Bronchial epithelial cell (primary cell): ENCODE measurements at regions not wholly inside any gene's neighbourhood (a gene's known extent, or its start where the extent isn't known, plus 50 kb on each side); places are given as distances from the start of the nearest gene placed in this dataset.
A peak's percentile ranks its signal among the peaks of the same experiment; 100 is the strongest.

Experiments used
- DNase-seq: peaks from one replicate; pipeline ENCODE4 v3.0.0-alpha.2; 2010; ENCODE audit warnings: low read depth
- FAIRE-seq: peaks from 2 replicates; lab custom pipeline; 2011; peaks lifted over from hg19 to GRCh38; lab: Jason Lieb, UNC
- H3K27me3 ChIP-seq: 2 replicates; pipeline ENCODE4 v1.5.1; 2011; ENCODE audit warnings: low read length; ENCODE audit not compliant: control insufficient read depth, insufficient read depth
- H3K36me3 ChIP-seq: 2 replicates; pipeline ENCODE4 v1.5.1; 2011; ENCODE audit warnings: low read length; ENCODE audit not compliant: control insufficient read depth, insufficient read depth
- H3K4me3 ChIP-seq: 2 replicates; pipeline ENCODE4 v1.5.1; 2011; ENCODE audit warnings: mild to moderate bottlenecking, low read depth, low read length, control low read depth
- TF ChIP-seq, protein P1 (sequence below): IDR thresholded peaks from 2 replicates; pipeline ENCODE4 v1.5.1; 2011; ENCODE audit warnings: mild to moderate bottlenecking, moderate library complexity, low read length, control low read depth, inconsistent platforms; ENCODE audit not compliant: insufficient read depth, severe bottlenecking

DNA sequence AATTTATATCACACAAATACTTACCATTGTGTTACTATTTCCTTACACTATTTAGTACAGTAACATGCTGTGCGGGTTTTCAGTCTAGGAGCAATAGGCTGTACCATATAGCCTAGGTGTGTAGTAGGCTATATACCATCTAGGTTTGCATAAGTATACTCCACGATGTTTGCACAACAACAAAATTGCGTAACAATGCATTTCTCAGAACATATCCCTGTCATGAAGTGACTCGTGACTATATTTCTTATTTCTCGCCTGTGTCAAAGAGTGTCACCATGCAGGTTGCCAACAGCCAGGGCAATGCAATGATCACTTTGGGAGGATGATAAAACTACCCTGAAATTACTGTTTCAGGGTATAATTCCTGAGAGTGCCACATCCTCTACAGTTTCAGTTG, 65.6 kb upstream of the CD180 start:
- DNase-seq, result peak; percentile 54
- FAIRE-seq, result no peak
- Histone ChIP-seq H3K36me3 (no peaks in the 10 kb centered on the region), H3K27me3 (no peaks in the 10 kb centered on the region), H3K4me3 (no peak overlapping the region)
- TF ChIP-seq, protein P1, sequence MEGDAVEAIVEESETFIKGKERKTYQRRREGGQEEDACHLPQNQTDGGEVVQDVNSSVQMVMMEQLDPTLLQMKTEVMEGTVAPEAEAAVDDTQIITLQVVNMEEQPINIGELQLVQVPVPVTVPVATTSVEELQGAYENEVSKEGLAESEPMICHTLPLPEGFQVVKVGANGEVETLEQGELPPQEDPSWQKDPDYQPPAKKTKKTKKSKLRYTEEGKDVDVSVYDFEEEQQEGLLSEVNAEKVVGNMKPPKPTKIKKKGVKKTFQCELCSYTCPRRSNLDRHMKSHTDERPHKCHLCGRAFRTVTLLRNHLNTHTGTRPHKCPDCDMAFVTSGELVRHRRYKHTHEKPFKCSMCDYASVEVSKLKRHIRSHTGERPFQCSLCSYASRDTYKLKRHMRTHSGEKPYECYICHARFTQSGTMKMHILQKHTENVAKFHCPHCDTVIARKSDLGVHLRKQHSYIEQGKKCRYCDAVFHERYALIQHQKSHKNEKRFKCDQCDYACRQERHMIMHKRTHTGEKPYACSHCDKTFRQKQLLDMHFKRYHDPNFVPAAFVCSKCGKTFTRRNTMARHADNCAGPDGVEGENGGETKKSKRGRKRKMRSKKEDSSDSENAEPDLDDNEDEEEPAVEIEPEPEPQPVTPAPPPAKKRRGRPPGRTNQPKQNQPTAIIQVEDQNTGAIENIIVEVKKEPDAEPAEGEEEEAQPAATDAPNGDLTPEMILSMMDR, result no peak

DNA sequence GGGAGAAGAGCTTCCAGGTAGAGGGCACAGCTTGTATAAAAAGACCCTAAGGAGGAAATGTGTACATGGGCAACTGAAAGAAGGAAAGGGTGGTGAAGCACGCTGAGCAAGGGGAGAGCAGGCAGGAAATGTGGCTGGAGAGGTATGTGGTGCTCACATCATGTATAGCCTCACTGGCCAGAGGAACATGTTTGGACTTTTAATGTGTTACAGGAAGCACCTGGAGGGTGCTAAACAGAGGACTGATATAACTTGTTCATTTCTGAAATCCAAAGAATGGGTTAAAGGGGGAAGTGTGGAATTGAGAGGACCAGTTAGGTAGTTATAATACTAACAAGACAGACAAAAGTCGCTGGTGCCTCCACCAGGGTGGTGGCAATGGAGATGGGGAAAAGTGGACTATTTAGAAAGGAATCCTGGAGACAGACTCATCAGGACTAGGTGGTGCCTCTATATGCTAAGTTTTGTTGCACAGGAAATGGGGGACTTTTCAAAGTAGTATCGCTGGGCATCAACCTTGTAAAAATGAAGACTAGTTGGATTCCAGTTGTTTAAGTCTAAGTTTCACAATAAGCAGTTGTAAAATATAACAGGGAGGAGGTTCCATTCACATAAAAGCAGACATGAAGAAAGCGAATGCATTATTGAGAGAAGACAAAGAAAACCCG, 63.1 kb upstream of the CD180 start:
- H3K36me3 ChIP-seq, result no peaks in the 10 kb centered on the region
- TF ChIP-seq, protein P1, result no peak
- no peaks in the 10 kb centered on the region for H3K27me3 ChIP-seq
- FAIRE-seq (no peak), DNase-seq (peak; percentile 53)
- no peak overlapping the region for H3K4me3 ChIP-seq

DNA sequence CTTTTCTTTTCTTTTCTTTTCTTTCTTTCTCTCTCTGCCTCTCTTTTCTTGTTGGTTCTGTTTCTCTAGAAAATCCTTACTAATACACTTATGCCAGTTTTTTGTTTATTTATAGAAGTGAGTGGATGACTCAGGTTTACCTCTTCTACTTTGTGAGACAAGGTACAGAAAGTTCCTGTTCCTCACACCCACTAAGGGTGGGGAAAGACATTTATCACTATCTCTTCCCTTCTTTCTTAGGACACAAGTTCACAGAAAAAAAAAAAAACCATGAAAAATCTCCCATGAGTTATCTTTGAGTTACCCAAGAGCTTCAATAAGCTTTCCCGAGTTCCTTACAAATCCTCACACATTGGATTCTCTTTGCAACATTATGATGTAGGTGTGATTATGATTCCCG, 60.9 kb upstream of the CD180 start:
- TF ChIP-seq, protein P1, result no peak
- no peaks in the 10 kb centered on the region for H3K27me3 ChIP-seq
- no peaks in the 10 kb centered on the region for H3K36me3 ChIP-seq
- DNase-seq (peak; percentile 90), FAIRE-seq (no peak)
- no peak overlapping the region for H3K4me3 ChIP-seq

DNA sequence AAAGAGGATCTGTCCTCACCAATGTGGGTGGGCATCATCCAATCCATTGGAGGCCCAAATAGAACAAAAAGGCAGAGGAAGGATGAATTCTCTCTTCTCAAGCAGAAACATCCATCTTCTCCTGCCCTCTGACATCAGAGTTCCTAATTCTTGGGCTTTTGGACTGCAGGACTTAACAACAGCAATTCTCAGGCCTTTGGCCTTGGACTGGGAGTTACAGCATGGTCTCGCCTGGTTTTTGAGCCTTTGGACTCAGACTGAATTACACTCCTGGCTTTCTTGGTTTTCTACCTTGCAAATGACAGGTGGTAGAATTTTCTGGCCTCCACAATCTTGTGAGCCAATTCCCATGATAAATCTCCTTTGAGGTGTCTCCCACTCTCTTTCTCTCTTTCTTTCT, 60.5 kb upstream of the CD180 start:
- FAIRE-seq, result no peak
- H3K36me3 ChIP-seq, result no peaks in the 10 kb centered on the region
- no peak overlapping the region for H3K4me3 ChIP-seq
- no peaks in the 10 kb centered on the region for H3K27me3 ChIP-seq
- DNase-seq, result no peak
- TF ChIP-seq, protein P1, result no peak

DNA sequence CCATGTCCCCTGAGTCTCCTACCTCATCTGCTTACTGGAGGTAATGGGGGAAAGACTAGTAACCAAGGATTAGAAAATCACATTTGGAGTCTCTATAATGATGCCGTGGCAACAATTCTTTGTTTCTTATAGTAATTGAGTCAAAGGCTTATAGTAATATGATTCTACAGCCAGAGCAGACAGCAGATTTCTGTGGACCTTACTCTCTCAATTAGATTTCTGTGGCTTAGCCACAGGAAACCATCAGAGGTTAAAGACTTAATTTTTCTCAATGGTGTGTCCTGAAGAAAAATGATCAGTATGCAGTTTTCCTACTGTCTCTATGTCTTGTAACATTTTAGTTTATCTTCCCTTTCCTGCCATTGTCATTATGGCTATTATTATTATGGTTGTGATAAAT, 59.3 kb upstream of the CD180 start:
- Histone ChIP-seq H3K27me3 (no peaks in the 10 kb centered on the region), H3K36me3 (no peaks in the 10 kb centered on the region), H3K4me3 (no peak overlapping the region)
- no peak for DNase-seq
- FAIRE-seq, result no peak
- TF ChIP-seq, protein P1, result no peak

DNA sequence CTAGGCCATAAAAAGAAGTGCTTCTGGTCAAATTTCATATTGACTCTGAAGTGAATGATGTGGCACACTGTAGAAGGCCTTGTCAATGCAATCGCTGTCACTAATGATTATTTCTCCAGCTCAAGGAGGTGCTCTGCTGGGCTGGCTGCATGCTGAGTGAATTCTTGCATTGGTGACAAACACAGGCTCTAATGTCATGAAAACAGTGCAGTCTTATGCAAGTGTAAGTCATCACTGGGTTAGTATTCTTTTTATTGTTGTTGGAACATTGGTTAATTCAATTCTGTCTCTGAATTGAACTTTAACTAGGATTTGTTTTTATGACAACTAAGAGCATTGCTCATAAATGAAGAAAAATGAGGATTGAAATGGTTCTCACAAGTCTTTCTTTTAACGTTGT, 57.3 kb upstream of the CD180 start:
- DNase-seq, result no peak
- peak; percentile 60 for FAIRE-seq
- Histone ChIP-seq H3K4me3 (no peak overlapping the region), H3K27me3 (no peaks in the 10 kb centered on the region), H3K36me3 (no peaks in the 10 kb centered on the region)
- TF ChIP-seq, protein P1, result no peak
